Cardiac septum (tissue), 1 donor: ENCODE measurements at regions not wholly inside any gene's neighbourhood (a gene's known extent, or its start where the extent isn't known, plus 50 kb on each side); places are given as distances from the start of the nearest gene placed in this dataset.

ENCODE experiments used
- DNase-seq: peaks from one replicate; pipeline ENCODE4 v3.0.0-alpha.2; 2020; ENCODE audit warnings: low spot score
- intact Hi-C: fragments of 100-400 bp; cut with DNase I; formaldehyde crosslinking; loops from one replicate; pipeline ENCODE4 v1.14.0; 2022
- donor health status: DM: no; HTN: no; CAD: no.

DNA sequence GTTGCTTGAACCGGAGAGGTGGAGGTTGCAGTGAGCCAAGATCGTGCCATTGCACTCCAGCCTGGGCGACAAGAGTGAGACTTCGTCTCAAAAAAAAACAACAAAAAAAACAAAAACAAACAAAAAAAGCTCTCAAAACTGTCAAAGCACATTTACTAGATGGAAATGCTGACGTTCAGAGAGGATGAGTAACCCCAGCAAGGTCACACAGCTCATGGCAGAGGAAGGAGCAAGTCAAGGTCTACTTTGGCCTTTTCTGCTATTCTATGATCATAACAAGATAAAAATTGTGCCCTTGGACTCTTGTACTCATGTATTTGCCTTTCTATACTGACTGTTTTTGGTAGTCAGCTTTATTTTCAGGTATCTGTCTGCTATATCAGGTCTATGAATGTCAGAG is 109.5 kb downstream of the ARL6IP6 start:
- intact Hi-C loops, result no loop called here
- DNase-seq, result no peak

DNA sequence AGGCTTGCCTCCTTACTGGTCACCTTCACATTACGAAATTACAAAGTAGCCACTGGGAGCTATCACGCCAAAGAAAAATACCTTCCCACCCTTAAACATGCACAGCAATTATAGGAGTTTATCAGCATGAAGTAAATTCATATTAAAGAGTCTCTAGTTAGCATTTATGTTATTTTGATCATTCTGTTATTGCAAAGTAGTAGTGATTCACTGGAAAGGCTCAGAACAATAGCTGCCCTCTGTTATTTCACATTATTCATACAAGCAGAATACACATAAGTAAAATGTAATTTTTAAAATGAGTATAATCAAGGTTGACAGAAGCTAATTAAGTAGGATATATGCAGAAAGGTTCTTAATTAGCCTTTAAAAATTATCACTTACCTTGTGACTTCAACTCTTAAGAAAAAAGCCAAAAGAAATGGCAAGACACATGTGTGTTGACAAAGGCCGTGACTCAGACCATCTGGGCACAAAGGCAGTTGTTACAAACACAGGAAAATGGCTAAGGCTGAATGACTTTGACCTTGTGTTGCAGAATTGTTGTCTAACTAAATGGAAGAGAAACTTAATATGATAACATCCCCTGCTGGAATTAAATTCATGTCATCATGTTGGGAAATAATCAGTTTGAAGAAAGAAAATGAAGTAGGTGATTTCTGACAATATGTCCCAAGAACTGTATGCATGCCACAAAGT is 108.3 kb downstream of the ARL6IP6 start:
- no peak for DNase-seq
- intact Hi-C loops, result no loop called here

DNA sequence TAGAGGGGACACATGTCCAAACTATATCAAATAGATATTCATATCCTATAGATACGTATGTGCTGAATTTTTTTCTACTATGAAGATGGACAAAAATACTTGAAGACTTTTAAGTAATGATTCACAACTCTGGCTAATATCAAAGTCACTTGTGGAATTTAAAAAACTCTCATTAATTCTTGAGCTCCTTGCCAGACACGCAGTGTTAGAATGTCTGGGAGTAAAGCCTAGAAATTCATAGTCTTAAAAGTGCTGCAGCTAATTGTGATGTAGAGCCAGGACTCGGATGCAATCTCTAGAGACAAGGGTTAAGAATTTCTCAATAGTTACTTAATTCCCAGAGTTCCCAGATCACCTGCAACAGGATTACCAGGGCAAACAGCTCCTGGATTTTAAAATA is 107.4 kb downstream of the ARL6IP6 start:
- DNase-seq, result no peak
- intact Hi-C loops, result no loop called here

DNA sequence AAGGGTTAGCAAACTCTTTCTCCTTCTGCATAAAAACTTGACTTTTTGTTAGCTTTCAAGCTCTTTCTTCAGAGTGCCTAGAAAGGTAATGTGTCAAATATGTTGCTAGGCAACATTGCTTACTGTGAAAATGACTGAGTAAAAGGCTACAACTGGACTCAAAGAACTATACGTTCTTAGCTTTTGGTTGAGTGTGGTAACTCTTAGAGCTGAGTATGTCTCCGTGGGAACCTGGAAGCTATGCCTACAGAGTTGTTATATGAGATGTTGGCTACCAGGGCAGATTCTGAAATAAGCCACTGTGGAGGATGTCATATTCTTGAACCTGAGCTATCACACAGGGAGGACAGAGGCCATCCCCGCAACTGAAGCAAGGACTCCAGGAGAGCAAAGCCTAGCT is 105.5 kb downstream of the ARL6IP6 start:
- DNase-seq, result no peak
- intact Hi-C loops, result no loop called here

DNA sequence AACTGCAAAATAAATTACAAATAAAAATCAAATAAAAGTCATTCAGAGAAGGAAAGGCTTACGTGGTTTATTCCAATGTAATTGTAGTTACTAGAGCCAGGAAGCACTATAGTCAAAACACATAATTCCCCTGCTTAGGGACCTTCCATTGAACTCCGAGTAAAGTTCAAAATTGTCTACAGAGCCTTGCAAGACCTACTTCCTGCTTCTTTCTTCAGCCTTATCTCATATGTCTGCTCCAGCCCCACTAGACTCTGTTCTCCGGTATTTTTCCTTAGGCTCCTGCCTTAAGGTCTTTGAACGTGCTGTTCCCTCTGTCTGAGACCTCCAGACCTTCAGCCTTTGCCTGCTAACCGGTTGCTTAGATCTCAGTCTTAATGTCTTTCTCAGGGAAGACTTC is 104.3 kb downstream of the ARL6IP6 start:
- no peak for DNase-seq
- intact Hi-C loops, result no loop called here

DNA sequence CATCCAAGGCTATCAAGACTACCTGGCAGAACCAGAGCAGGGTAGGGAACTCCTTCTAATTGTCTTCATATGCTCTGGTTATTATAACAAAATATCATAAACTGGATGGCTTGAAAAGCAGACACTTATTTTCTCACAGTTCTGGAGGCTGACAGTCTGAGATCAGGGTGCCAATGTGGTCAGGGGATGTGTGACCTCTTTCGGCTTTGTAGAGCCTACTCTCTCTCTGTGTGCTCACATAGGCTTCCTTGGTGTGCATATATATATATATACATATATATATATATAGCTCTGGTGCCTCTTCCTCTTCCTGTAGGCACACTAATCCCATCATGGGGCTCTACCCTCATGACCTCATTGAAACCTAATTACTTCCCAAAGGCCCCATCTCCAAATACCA is 101.6 kb downstream of the ARL6IP6 start:
- DNase-seq, result no peak
- intact Hi-C loops, result no loop called here

DNA sequence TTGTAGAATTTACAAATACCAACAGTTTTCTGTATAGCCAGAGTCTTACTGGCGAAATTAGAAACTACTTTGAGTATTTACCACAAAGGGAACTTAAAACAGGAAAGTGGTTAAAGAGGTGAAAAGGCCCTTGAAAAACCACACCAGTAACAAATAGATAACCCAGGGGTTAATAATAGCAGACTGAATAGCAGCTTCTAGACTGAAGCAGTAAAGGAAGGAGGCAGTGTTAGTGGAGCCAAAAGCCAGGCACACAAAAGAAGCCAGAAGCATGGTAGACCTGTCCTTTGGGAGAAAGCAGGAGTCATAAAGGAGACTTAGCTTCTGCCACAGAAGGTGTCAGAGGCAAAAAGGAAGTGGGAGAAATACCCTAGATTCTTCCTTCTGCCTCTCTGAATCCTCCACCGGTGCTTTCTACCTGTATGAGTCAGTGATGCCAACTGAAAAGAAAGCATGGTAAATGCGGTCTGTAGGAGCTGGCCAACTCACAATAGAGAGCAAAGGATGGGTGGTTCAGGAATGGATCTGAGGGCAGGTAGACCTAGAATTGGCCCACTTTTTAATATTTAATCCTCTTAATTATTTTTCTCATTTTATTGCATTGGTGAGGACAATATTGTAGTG is 97.3 kb downstream of the ARL6IP6 start:
- DNase-seq, result no peak
- intact Hi-C loops, result no loop called here

DNA sequence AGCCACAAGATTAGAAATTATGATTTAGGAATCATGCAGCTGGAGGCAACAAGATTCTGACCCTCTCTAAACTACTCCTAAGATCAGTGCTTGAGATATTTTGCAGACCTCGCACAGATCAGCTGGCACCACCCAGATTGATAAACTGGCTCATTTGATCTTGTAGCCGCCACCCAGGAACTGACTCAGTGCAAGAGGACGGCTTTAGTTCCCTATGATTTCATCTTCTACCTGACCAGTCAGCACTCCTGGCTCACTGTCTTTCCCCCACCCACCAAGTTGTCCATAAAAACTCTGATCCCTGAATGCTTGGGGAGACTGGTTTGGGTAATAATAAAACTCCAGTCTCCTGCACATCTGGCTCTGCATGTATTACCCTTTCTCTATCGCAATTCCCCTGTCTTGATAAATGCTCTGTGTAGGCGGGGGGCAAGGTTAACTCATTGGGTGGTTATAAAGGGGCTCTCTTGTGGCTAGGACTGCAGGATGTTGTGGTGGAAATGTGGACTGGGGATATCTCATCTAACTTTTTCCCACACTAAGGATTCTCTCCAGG is 96.1 kb downstream of the ARL6IP6 start:
- intact Hi-C loops, result no loop called here
- DNase-seq, result no peak

DNA sequence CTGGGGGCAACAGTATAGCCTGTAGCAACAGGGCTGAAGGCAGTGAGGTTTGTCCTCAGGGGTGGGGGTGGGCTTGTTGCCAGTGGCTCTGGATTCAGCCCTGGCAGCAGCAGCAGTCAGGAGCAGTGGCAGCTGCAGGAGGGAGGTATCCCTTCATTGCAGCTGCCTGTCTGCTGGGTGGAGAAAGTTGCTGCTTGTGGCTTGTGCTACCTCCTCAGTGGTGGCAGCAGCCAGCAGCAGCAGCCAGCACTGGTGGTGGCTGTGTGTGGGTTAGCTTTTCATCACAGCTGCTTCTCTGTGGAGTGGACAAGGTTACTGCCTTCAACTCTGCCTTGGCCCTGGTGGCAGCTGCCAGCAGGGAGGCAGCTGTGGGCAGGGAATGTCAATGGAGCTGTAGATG is 94.9 kb downstream of the ARL6IP6 start:
- no peak for DNase-seq
- intact Hi-C loops, result no loop called here
